AML-193 (cell line): ENCODE measurements at regions not wholly inside any gene's neighbourhood (a gene's known extent, or its start where the extent isn't known, plus 50 kb on each side); places are given as distances from the start of the nearest gene placed in this dataset.

ENCODE experiments used
- DNase-seq, 2 experiments: peaks; one replicate each; lab custom pipeline; 2025; lab: John Stamatoyannopoulos, UW

GRCh38 chr5:107263387-107264018 is 407.2 kb downstream of the EFNA5 start:
- DNase-seq, result no peak

GRCh38 chr5:107257885-107258520 is 412.7 kb downstream of the EFNA5 start:
- DNase-seq, result no peak

- no peak for DNase-seq
Observed at GRCh38 chr5:107254902-107255234, 415.9 kb downstream of the EFNA5 start.

- DNase-seq, result no peak
Observed at GRCh38 chr5:107254214-107254901, 416.4 kb downstream of the EFNA5 start.

GRCh38 chr5:107253246-107253645 is 417.5 kb downstream of the EFNA5 start:
- no peak for DNase-seq

- DNase-seq, result no peak
Observed at GRCh38 chr5:107251151-107251550, 419.6 kb downstream of the EFNA5 start.

- peak; percentile 8 to 35 for DNase-seq
Observed at GRCh38 chr5:107248066-107248695, 422.6 kb downstream of the EFNA5 start.

- DNase-seq, result no peak
Observed at GRCh38 chr5:107247427-107247826, 423.3 kb downstream of the EFNA5 start.

- DNase-seq, result no peak
Observed at GRCh38 chr5:107243220-107243579, 427.5 kb downstream of the EFNA5 start.

GRCh38 chr5:107242411-107243219 is 428.1 kb downstream of the EFNA5 start:
- DNase-seq, result no peak

- DNase-seq, result no peak
Observed at GRCh38 chr5:107241841-107242240, 428.9 kb downstream of the EFNA5 start.

- no peak for DNase-seq
Observed at GRCh38 chr5:107235167-107235566, 435.6 kb downstream of the EFNA5 start.

- no peak for DNase-seq
Observed at GRCh38 chr5:107232788-107233187, 437.9 kb downstream of the EFNA5 start.

- no peak for DNase-seq
Observed at GRCh38 chr5:107232293-107232692, 438.4 kb downstream of the EFNA5 start.

- no peak for DNase-seq
Observed at GRCh38 chr5:107231191-107231590, 439.5 kb downstream of the EFNA5 start.

GRCh38 chr5:107230367-107230766 is 440.4 kb downstream of the EFNA5 start:
- DNase-seq, result no peak

GRCh38 chr5:107228226-107228625 is 442.5 kb downstream of the EFNA5 start:
- DNase-seq, result no peak

- DNase-seq, result no peak
Observed at GRCh38 chr5:107224272-107224671, 446.5 kb downstream of the EFNA5 start.

GRCh38 chr5:107223066-107223465 is 447.7 kb downstream of the EFNA5 start:
- DNase-seq, result no peak

GRCh38 chr5:107219993-107220392 is 450.7 kb downstream of the EFNA5 start:
- DNase-seq, result no peak

- no peak for DNase-seq
Observed at GRCh38 chr5:107218457-107219193, 452.1 kb downstream of the EFNA5 start.

GRCh38 chr5:107217721-107218130 is 453.0 kb downstream of the EFNA5 start:
- no peak for DNase-seq
